ENCODE measurements at regions not wholly inside any gene's neighbourhood (a gene's known extent, or its start where the extent isn't known, plus 50 kb on each side); places are given as distances from the start of the nearest gene placed in this dataset.

- WGBS (ENCODE audit: missing lambda C conversion rate), result 89% methylated on average over 1 of the region's 1 CpG
- FAIRE-seq, result no peak
- Histone ChIP-seq H3K9me3 (no peaks in the 10 kb centered on the region; the same call in 2 of the 3 replicates), H3K4me3 (no peak overlapping the region), H3K4me2 (no peak overlapping the region), H3K27ac (0 out of 6 replicates have a peak overlapping the region, but pooled peaks of 1 of the 2 experiments have one; percentile 34), H3K4me1 (peaks cover 24% of the 10 kb centered on the region)
- no peak for TF ChIP-seq RARB (CRISPR knock-in tag; IDR thresholded peaks at IDR 0.05)
- no peak for TF ChIP-seq EHMT2 (IDR thresholded peaks at IDR 0.05; ENCODE audit: low read depth)
- no peak for TF ChIP-seq E2F6 (IDR thresholded peaks at IDR 0.05; ENCODE audit: borderline replicate concordance, low read depth)
- no peak for TF ChIP-seq MAFK (IDR thresholded peaks at IDR 0.05; ENCODE audit: partially characterized antibody)
- no peak for TF ChIP-seq CBX2 (IDR thresholded peaks at IDR 0.05; ENCODE audit: borderline replicate concordance, low read depth)
- TF ChIP-seq SREBF2 (IDR thresholded peaks at IDR 0.05), result no peak
- TF ChIP-seq SMC3 (IDR thresholded peaks at IDR 0.05), result no peak
- no peak for TF ChIP-seq PBX3 (IDR thresholded peaks at IDR 0.05)
- no peak for TF ChIP-seq POLR2AphosphoS2 (conservative IDR thresholded peaks at IDR 0.05; ENCODE audit: low read length)
- TF ChIP-seq CBX8 (IDR thresholded peaks at IDR 0.05), result no peak
- no peak for DNase-seq (ENCODE audit: low read depth in 1 of 2, low spot score in 1 of 2)
- ChIA-PET CTCF (interaction anchor here (0.7 to 2.4 kb wide), 4 partner anchors 10 to 430 kb away, joined by 3 to 6 read pairs (median 4); no protein-coding TSS in a partner anchor), POLR2A (interaction anchor here (0.5 to 1.4 kb wide), 2 partner anchors 21 to 425 kb away, joined by 3 to 4 read pairs; partner anchors contain the start of gene THBS1)
- no peak for ATAC-seq
Measured at GRCh38 chr15:39156166-39156565, 424.7 kb upstream of the THBS1 start.

GRCh38 chr15:39156646-39157250 lies 424.1 kb upstream of the THBS1 start:
- H3K4me1 ChIP-seq, result peaks cover 24% of the 10 kb centered on the region
- TF ChIP-seq HMGXB4 (CRISPR knock-in tag; IDR thresholded peaks at IDR 0.05; ENCODE audit: borderline replicate concordance) (no peak), SMC3 (IDR thresholded peaks at IDR 0.05) (no peak), FOSL2 (IDR thresholded peaks at IDR 0.05) (no peak), FOSL2 (CRISPR knock-in tag; IDR thresholded peaks at IDR 0.05) (no peak), ZNF302 (CRISPR knock-in tag; IDR thresholded peaks at IDR 0.05) (no peak), HOXB5 (CRISPR knock-in tag; IDR thresholded peaks at IDR 0.05) (no peak), MAZ (IDR thresholded peaks at IDR 0.05; ENCODE audit: borderline replicate concordance, low read depth, low read length) (no peak), PBX3 (IDR thresholded peaks at IDR 0.05) (no peak), HOXA7 (CRISPR knock-in tag; IDR thresholded peaks at IDR 0.05) (no peak), RAD21 (conservative IDR thresholded peaks at IDR 0.05 in 1 of 2, IDR thresholded peaks at IDR 0.05 in 1 of 2) (no peak), ELK1 (IDR thresholded peaks at IDR 0.05; ENCODE audit: low read depth, low read length) (no peak), CBX8 (IDR thresholded peaks at IDR 0.05) (no peak), CTCF (IDR thresholded peaks at IDR 0.05) (no peak), ZC3H11A (IDR thresholded peaks at IDR 0.05) (no peak), MYC (IDR thresholded peaks at IDR 0.05; ENCODE audit: borderline replicate concordance, low read length) (no peak), FOXS1 (CRISPR knock-in tag; IDR thresholded peaks at IDR 0.05) (no peak), RCOR1 (IDR thresholded peaks at IDR 0.05; ENCODE audit: low read depth, low read length) (no peak), KDM5A (IDR thresholded peaks at IDR 0.05) (no peak), TP53 (CRISPR knock-in tag; IDR thresholded peaks at IDR 0.05) (no peak)
- ChIA-PET CTCF (interaction anchor here (1.2 to 2.4 kb wide), 4 partner anchors 11 to 449 kb away, joined by 3 to 6 read pairs (median 4); no protein-coding TSS in a partner anchor), POLR2A (interaction anchor here (1.4 kb wide), 1 partner anchor 424 kb away, joined by 4 read pairs; the partner anchor contains the start of gene THBS1)
- H3K4me2 ChIP-seq, result no peak overlapping the region
- ATAC-seq, result no peak
- H3K4me3 ChIP-seq, result no peak overlapping the region
- H3K27ac ChIP-seq, result 0 out of 6 replicates have a peak overlapping the region, but pooled peaks of 1 of the 2 experiments have one; percentile 34
- FAIRE-seq, result no peak
- DNase-seq (ENCODE audit: low read depth in 1 of 2, low spot score in 1 of 2), result no peak
- H3K9me3 ChIP-seq, result peaks cover 2% of the 10 kb centered on the region; the same call in 1 of the 3 replicates
- WGBS (ENCODE audit: missing lambda C conversion rate), result 86% methylated on average over 2 of the region's 2 CpGs

Measured in A549 (cell line).